ENCODE measurements at regions not wholly inside any gene's neighbourhood (a gene's known extent, or its start where the extent isn't known, plus 50 kb on each side); places are given as distances from the start of the nearest gene placed in this dataset.

DNA sequence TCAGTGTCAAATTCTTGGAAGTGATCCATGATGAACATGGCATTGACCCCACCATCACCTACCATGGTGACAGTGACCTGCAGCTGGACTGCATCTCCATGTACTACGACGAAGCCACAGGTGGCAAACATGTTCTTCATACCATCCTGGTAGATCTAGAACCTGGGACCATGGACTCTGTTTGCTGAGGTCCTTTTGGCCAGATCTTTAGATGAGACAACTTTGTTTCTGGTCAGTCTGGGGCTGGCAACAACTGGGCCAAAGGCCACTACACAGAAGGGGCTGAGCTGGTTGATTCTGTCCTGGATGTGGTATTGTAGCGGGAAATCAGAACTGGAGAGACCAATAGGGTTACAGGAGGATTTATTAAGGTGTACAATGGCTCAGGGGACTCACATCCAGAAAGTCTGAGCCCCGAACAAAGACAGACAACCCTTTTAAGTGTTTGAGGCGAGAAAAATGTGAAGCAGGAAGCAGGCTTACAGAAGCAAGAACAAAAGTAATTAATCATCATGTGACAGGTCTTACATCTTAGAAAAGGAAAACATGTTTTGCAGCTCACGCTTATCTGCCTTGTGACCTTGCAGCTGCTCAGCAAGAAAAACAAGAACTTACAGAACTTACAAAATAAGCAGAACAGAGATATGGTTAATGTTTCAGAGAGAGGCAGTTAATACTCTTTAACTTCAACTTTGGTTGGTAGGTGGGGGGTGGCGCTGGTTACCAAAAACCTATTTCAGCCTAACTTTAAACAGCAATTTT is 58.8 kb upstream of the MOCS1 start:
- ATAC-seq (ENCODE audit: low read depth) (no peak), DNase-seq (no peak)
- no peak overlapping the region for H3K4ac ChIP-seq (ENCODE audit: low read depth, low read length)
- H3K36me3 ChIP-seq (ENCODE audit: control insufficient read depth, insufficient read depth, low read length), result no peaks in the 10 kb centered on the region
- dilution Hi-C loops (cut with HindIII; ENCODE audit: low sequenced_read_pairs, unreplicated experiment) (no loop called here), intact Hi-C loops (cut with micrococcal nuclease) (no loop called here), in situ Hi-C loops (cut with MboI; ENCODE audit: low sequenced_read_pairs) (loop anchor here (25.0 kb wide), 1 partner anchor 1044 kb away; the partner anchor contains the start of genes TSPO2 and UNC5CL)
- H4K20me1 ChIP-seq (ENCODE audit: insufficient read depth, low read length), result no peaks in the 10 kb centered on the region
- H3K56ac ChIP-seq (ENCODE audit: extremely low read depth, insufficient read depth, low read length), result no peak overlapping the region
- no TSS peak for BruUV-seq (replicated peaks)
- no peak overlapping the region for H2BK15ac ChIP-seq (ENCODE audit: low read depth, low read length)
- TF ChIP-seq MAFK (IDR thresholded peaks at IDR 0.05; ENCODE audit: low read depth, low read length) (no peak), RFX5 (IDR thresholded peaks at IDR 0.05; ENCODE audit: low read depth, low read length) (no peak), FOS (IDR thresholded peaks at IDR 0.05; ENCODE audit: low read depth, low read length) (no peak), RCOR1 (IDR thresholded peaks at IDR 0.05; ENCODE audit: insufficient replicate concordance, low read length) (no peak), SMC3 (IDR thresholded peaks at IDR 0.05; ENCODE audit: low read depth, low read length) (no peak), MXI1 (IDR thresholded peaks at IDR 0.05; ENCODE audit: borderline replicate concordance, low read depth, low read length) (no peak), BHLHE40 (IDR thresholded peaks at IDR 0.05; ENCODE audit: low read depth, low read length) (no peak), POLR2A (IDR thresholded peaks at IDR 0.05; ENCODE audit: low read depth, low read length) (no peak), CHD1 (IDR thresholded peaks at IDR 0.05; ENCODE audit: low read depth, low read length) (no peak), NFE2L2 (IDR thresholded peaks at IDR 0.05; ENCODE audit: low read depth, low read length) (no peak), ELK1 (IDR thresholded peaks at IDR 0.05; ENCODE audit: borderline replicate concordance, low read depth, low read length) (no peak), MAZ (IDR thresholded peaks at IDR 0.05; ENCODE audit: borderline replicate concordance, low read depth, low read length) (no peak), RAD21 (IDR thresholded peaks at IDR 0.05; ENCODE audit: low read length) (no peak)
- TF ChIP-seq, protein P1, sequence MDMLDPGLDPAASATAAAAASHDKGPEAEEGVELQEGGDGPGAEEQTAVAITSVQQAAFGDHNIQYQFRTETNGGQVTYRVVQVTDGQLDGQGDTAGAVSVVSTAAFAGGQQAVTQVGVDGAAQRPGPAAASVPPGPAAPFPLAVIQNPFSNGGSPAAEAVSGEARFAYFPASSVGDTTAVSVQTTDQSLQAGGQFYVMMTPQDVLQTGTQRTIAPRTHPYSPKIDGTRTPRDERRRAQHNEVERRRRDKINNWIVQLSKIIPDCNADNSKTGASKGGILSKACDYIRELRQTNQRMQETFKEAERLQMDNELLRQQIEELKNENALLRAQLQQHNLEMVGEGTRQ (IDR thresholded peaks at IDR 0.05; ENCODE audit: low read depth, low read length), result no peak
- H3K18ac ChIP-seq (ENCODE audit: low read depth, low read length), result no peak overlapping the region
- H3K27me3 ChIP-seq (ENCODE audit: control insufficient read depth, insufficient read depth, low read length), result no peaks in the 10 kb centered on the region
- H3K27ac ChIP-seq (ENCODE audit: insufficient read depth, low read length), result no peak overlapping the region
- ChIA-PET POLR2A (ENCODE audit: unreplicated experiment) (no interaction called here), CTCF (no interaction called here)
- 40% methylated on average over 1 of the region's 7 CpGs; no CpG with 5 or more reads in 1 of the 2 experiments for WGBS, 2 experiments (ENCODE audit: extremely low coverage in 2 of 2, insufficient read length in 1 of 2)
- H2BK20ac ChIP-seq (ENCODE audit: low read depth, low read length), result no peak overlapping the region
- peaks cover 10% of the 10 kb centered on the region; the same call in 1 of the 2 replicates for H3K9me3 ChIP-seq (ENCODE audit: control insufficient read depth, insufficient read depth, low read length)
- H2BK120ac ChIP-seq (ENCODE audit: low read depth, low read length), result no peak overlapping the region
- no peak overlapping the region for H2AK5ac ChIP-seq (ENCODE audit: low read depth, low read length)
- H3K9ac ChIP-seq (ENCODE audit: low read depth, low read length), result no peak overlapping the region
- no peak overlapping the region for H3K4me2 ChIP-seq (ENCODE audit: low read depth, low read length)
- H2AK9ac ChIP-seq (replicated peaks; ENCODE audit: low read depth, low read length, poor library complexity), result no peak overlapping the region
- H3K79me1 ChIP-seq (ENCODE audit: low read depth in 1 of 2, low read length in 2 of 2), result no peaks in the 10 kb centered on the region
- H3K4me3 ChIP-seq (ENCODE audit: insufficient read depth, low read depth, low read length), result no peak overlapping the region
- H4K91ac ChIP-seq (ENCODE audit: insufficient read depth, low read depth, low read length), result no peak overlapping the region
- no peaks in the 10 kb centered on the region for H3K9me1 ChIP-seq (ENCODE audit: insufficient read depth, low read length)
- H3K23ac ChIP-seq (ENCODE audit: low read depth, low read length), result no peak overlapping the region
- H2BK5ac ChIP-seq (ENCODE audit: low read depth, low read length, poor library complexity, severe bottlenecking), result no peak overlapping the region
- no peak overlapping the region for H4K5ac ChIP-seq (ENCODE audit: low read depth, low read length)
- H2AFZ ChIP-seq (replicated peaks; ENCODE audit: low read length, poor library complexity), result no peak overlapping the region
- no peak overlapping the region for H4K8ac ChIP-seq (ENCODE audit: low read depth in 2 of 2, low read length in 2 of 2)
- H3K4me1 ChIP-seq (ENCODE audit: control insufficient read depth, insufficient read depth, low read length), result no peaks in the 10 kb centered on the region
- H3K14ac ChIP-seq (replicated peaks; ENCODE audit: low read depth, low read length), result no peak overlapping the region

Data from IMR-90 (cell line).